Mammary epithelial cell (primary cell): ENCODE measurements at regions not wholly inside any gene's neighbourhood (a gene's known extent, or its start where the extent isn't known, plus 50 kb on each side); places are given as distances from the start of the nearest gene placed in this dataset.

Source experiments
- CTCF ChIP-seq, 2 donors: IDR thresholded peaks in 1 of 2; conservative IDR thresholded peaks in 1 of 2; 2 replicates each; pipeline ENCODE4 v1.5.1; 2011 to 2012; ENCODE audit warnings: inconsistent platforms in 2 of 2, low read length in 2 of 2, mild to moderate bottlenecking in 2 of 2, control low read depth in 1 of 2, low read depth in 1 of 2; ENCODE audit not compliant: insufficient read depth in 1 of 2; ENCODE audit errors: extremely low read depth in 1 of 2
- EZH2 ChIP-seq: IDR thresholded peaks from 2 replicates; pipeline ENCODE4 v1.6.1; 2012; ENCODE audit warnings: low read length, inconsistent platforms, borderline replicate concordance

DNA sequence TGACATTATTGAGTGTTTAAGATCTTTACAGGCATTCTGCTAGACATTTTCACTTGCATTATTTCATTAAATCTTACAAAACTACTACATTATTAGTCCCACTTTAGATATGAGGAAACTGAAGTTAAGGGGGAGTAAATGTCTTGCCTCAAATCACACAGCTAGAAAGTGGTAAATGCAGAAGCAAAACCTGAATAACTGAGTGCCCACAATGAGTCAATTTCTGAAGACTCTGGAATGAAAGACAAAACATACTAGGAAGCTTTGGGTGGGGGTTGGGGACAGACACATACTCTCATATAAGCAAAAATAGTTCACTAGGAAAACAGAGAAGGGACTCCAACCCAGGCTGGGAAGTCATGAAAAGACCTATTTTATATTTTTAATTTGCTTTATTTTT, 214.4 kb upstream of the LRATD1 start:
- no peak for TF ChIP-seq CTCF (conservative IDR thresholded peaks at IDR 0.05 in 1 of 2, IDR thresholded peaks at IDR 0.05 in 1 of 2; ENCODE audit: extremely low read depth in 1 of 2, insufficient read depth in 1 of 2, low read depth in 1 of 2, low read length in 2 of 2)
- TF ChIP-seq EZH2, result no peak
